ENCODE measurements at regions not wholly inside any gene's neighbourhood (a gene's known extent, or its start where the extent isn't known, plus 50 kb on each side); places are given as distances from the start of the nearest gene placed in this dataset.

GRCh38 chr2:111689174-111689573, 194.8 kb downstream of the ANAPC1 start:
- CTCF ChIA-PET: no interaction called here
- DNase-seq (no peak), ATAC-seq (replicated peaks in 1 of 4) (no peak)
- no peak overlapping the region for H3K27ac ChIP-seq (ENCODE audit: low read length)
- no peaks in the 10 kb centered on the region for H3K36me3 ChIP-seq (ENCODE audit: control insufficient read depth in 2 of 2, extremely low read depth in 1 of 2, insufficient read depth in 1 of 2, low read length in 1 of 2)
- H3K27me3 Mint-ChIP-seq: peaks cover 0 to 3% of the 10 kb centered on the region in 2 donors
- H3K9me3 ChIP-seq: no peaks in the 10 kb centered on the region
- H3K4me3 ChIP-seq (ENCODE audit: control insufficient read depth in 1 of 2, extremely low read depth in 1 of 2, low read length in 1 of 2): no peak overlapping the region
- H3K27me3 ChIP-seq (replicated peaks in 1 of 2; ENCODE audit: control insufficient read depth in 2 of 2, extremely low read depth in 1 of 2, insufficient read depth in 2 of 2, low read length in 1 of 2): no peaks in the 10 kb centered on the region
- no peak overlapping the region for H3K4me3 Mint-ChIP-seq
- H3K4me1 Mint-ChIP-seq: no peaks in the 10 kb centered on the region
- POLR2A ChIA-PET: no interaction called here
- no peaks in the 10 kb centered on the region for H3K9me3 Mint-ChIP-seq
- H3K36me3 Mint-ChIP-seq: no peaks in the 10 kb centered on the region
- H3K4me1 ChIP-seq (ENCODE audit: control insufficient read depth in 1 of 2, extremely low read depth in 1 of 2, insufficient read depth in 2 of 2, low read length in 2 of 2): no peaks in the 10 kb centered on the region
- H3K27ac Mint-ChIP-seq: no peak overlapping the region

GRCh38 chr2:111689941-111690340, 194.1 kb downstream of the ANAPC1 start:
- Histone ChIP-seq H3K27me3 (replicated peaks in 1 of 2; ENCODE audit: control insufficient read depth in 2 of 2, extremely low read depth in 1 of 2, insufficient read depth in 2 of 2, low read length in 1 of 2) (no peaks in the 10 kb centered on the region), H3K36me3 (ENCODE audit: control insufficient read depth in 2 of 2, extremely low read depth in 1 of 2, insufficient read depth in 1 of 2, low read length in 1 of 2) (no peaks in the 10 kb centered on the region), H3K4me1 (ENCODE audit: control insufficient read depth in 1 of 2, extremely low read depth in 1 of 2, insufficient read depth in 2 of 2, low read length in 2 of 2) (no peaks in the 10 kb centered on the region), H3K27ac (ENCODE audit: low read length) (no peak overlapping the region), H3K4me3 (ENCODE audit: control insufficient read depth in 1 of 2, extremely low read depth in 1 of 2, low read length in 1 of 2) (no peak overlapping the region), H3K9me3 (no peaks in the 10 kb centered on the region)
- ChIA-PET CTCF (no interaction called here), POLR2A (no interaction called here)
- DNase-seq: no peak
- H3K4me1 Mint-ChIP-seq: no peaks in the 10 kb centered on the region
- H3K27ac Mint-ChIP-seq: no peak overlapping the region
- no peak overlapping the region for H3K4me3 Mint-ChIP-seq
- no CpG with 5 or more reads among the region's 5 CpGs for WGBS (ENCODE audit: insufficient coverage)
- no peaks in the 10 kb centered on the region for H3K36me3 Mint-ChIP-seq
- H3K27me3 Mint-ChIP-seq: peaks cover 0 to 3% of the 10 kb centered on the region in 2 donors
- no peaks in the 10 kb centered on the region for H3K9me3 Mint-ChIP-seq
- ATAC-seq (replicated peaks in 1 of 4): no peak

- Histone ChIP-seq H3K27ac (ENCODE audit: low read length) (no peak overlapping the region), H3K27me3 (replicated peaks in 1 of 2; ENCODE audit: control insufficient read depth in 2 of 2, extremely low read depth in 1 of 2, insufficient read depth in 2 of 2, low read length in 1 of 2) (no peaks in the 10 kb centered on the region), H3K9me3 (no peaks in the 10 kb centered on the region), H3K4me1 (ENCODE audit: control insufficient read depth in 1 of 2, extremely low read depth in 1 of 2, insufficient read depth in 2 of 2, low read length in 2 of 2) (no peaks in the 10 kb centered on the region), H3K36me3 (ENCODE audit: control insufficient read depth in 2 of 2, extremely low read depth in 1 of 2, insufficient read depth in 1 of 2, low read length in 1 of 2) (no peaks in the 10 kb centered on the region), H3K4me3 (ENCODE audit: control insufficient read depth in 1 of 2, extremely low read depth in 1 of 2, low read length in 1 of 2) (no peak overlapping the region)
- Mint-ChIP-seq H3K4me3 (no peak overlapping the region), H3K27me3 (peaks cover 1 to 3% of the 10 kb centered on the region in 2 donors), H3K4me1 (no peaks in the 10 kb centered on the region), H3K27ac (no peak overlapping the region), H3K36me3 (no peaks in the 10 kb centered on the region), H3K9me3 (no peaks in the 10 kb centered on the region)
- DNase-seq: no peak
- ChIA-PET CTCF (interaction anchor here in 1 of 2 donors (1.0 kb wide), 1 partner anchor 10 kb away, joined by 5 read pairs; no protein-coding TSS in a partner anchor), POLR2A (interaction anchor here in 1 of 2 donors (1.4 kb wide), 1 partner anchor 8 kb away, joined by 4 read pairs; no protein-coding TSS in a partner anchor)
- ATAC-seq (replicated peaks in 1 of 4): no peak
- WGBS (ENCODE audit: insufficient coverage): 95% methylated on average over 3 of the region's 5 CpGs
Observed at GRCh38 chr2:111691164-111691875, 192.7 kb downstream of the ANAPC1 start.

- Histone ChIP-seq H3K27me3 (replicated peaks in 1 of 2; ENCODE audit: control insufficient read depth in 2 of 2, extremely low read depth in 1 of 2, insufficient read depth in 2 of 2, low read length in 1 of 2) (no peaks in the 10 kb centered on the region), H3K4me1 (ENCODE audit: control insufficient read depth in 1 of 2, extremely low read depth in 1 of 2, insufficient read depth in 2 of 2, low read length in 2 of 2) (no peaks in the 10 kb centered on the region), H3K27ac (ENCODE audit: low read length) (no peak overlapping the region), H3K9me3 (no peaks in the 10 kb centered on the region), H3K36me3 (ENCODE audit: control insufficient read depth in 2 of 2, extremely low read depth in 1 of 2, insufficient read depth in 1 of 2, low read length in 1 of 2) (no peaks in the 10 kb centered on the region), H3K4me3 (ENCODE audit: control insufficient read depth in 1 of 2, extremely low read depth in 1 of 2, low read length in 1 of 2) (no peak overlapping the region)
- no peak for ATAC-seq (replicated peaks in 1 of 4)
- DNase-seq: no peak
- CTCF ChIA-PET: interaction anchor here (0.9 to 1.0 kb wide), 2 partner anchors 9 to 10 kb away, joined by 5 read pairs; no protein-coding TSS in a partner anchor
- no peak overlapping the region for H3K27ac Mint-ChIP-seq
- POLR2A ChIA-PET: interaction anchor here in 1 of 2 donors (1.4 kb wide), 1 partner anchor 9 kb away, joined by 4 read pairs; no protein-coding TSS in a partner anchor
- no peak overlapping the region for H3K4me3 Mint-ChIP-seq
- H3K4me1 Mint-ChIP-seq: no peaks in the 10 kb centered on the region
- peaks cover 1 to 3% of the 10 kb centered on the region in 2 donors for H3K27me3 Mint-ChIP-seq
- no peaks in the 10 kb centered on the region for H3K36me3 Mint-ChIP-seq
- no peaks in the 10 kb centered on the region for H3K9me3 Mint-ChIP-seq
- no CpG with 5 or more reads among the region's 2 CpGs for WGBS (ENCODE audit: insufficient coverage)
Observed at GRCh38 chr2:111692311-111692710, 191.7 kb downstream of the ANAPC1 start.

- Histone ChIP-seq H3K4me3 (ENCODE audit: control insufficient read depth in 1 of 2, extremely low read depth in 1 of 2, low read length in 1 of 2) (no peak overlapping the region), H3K27ac (ENCODE audit: low read length) (no peak overlapping the region), H3K9me3 (no peaks in the 10 kb centered on the region), H3K27me3 (replicated peaks in 1 of 2; ENCODE audit: control insufficient read depth in 2 of 2, extremely low read depth in 1 of 2, insufficient read depth in 2 of 2, low read length in 1 of 2) (no peaks in the 10 kb centered on the region), H3K4me1 (ENCODE audit: control insufficient read depth in 1 of 2, extremely low read depth in 1 of 2, insufficient read depth in 2 of 2, low read length in 2 of 2) (peaks cover 0 to 8% of the 10 kb centered on the region in 2 experiments), H3K36me3 (ENCODE audit: control insufficient read depth in 2 of 2, extremely low read depth in 1 of 2, insufficient read depth in 1 of 2, low read length in 1 of 2) (no peaks in the 10 kb centered on the region)
- Mint-ChIP-seq H3K4me3 (no peak overlapping the region), H3K27me3 (peaks cover 1 to 3% of the 10 kb centered on the region in 2 donors), H3K27ac (no peak overlapping the region), H3K4me1 (peaks cover 9 to 17% (median 12%) of the 10 kb centered on the region in 3 donors), H3K36me3 (no peaks in the 10 kb centered on the region), H3K9me3 (no peaks in the 10 kb centered on the region)
- WGBS (ENCODE audit: insufficient coverage): 80% methylated on average over 1 of the region's 3 CpGs
- ChIA-PET CTCF (no interaction called here), POLR2A (no interaction called here)
- no peak for ATAC-seq (replicated peaks in 1 of 4)
- no peak for DNase-seq
Observed at GRCh38 chr2:111694700-111695101, 189.3 kb downstream of the ANAPC1 start.

GRCh38 chr2:111695441-111696007, 188.5 kb downstream of the ANAPC1 start:
- no peaks in the 10 kb centered on the region for H3K9me3 Mint-ChIP-seq
- CTCF ChIA-PET: no interaction called here
- peaks cover 1 to 3% of the 10 kb centered on the region in 2 donors for H3K27me3 Mint-ChIP-seq
- Histone ChIP-seq H3K4me3 (ENCODE audit: control insufficient read depth in 1 of 2, extremely low read depth in 1 of 2, low read length in 1 of 2) (no peak overlapping the region), H3K36me3 (ENCODE audit: control insufficient read depth in 2 of 2, extremely low read depth in 1 of 2, insufficient read depth in 1 of 2, low read length in 1 of 2) (no peaks in the 10 kb centered on the region), H3K9me3 (no peaks in the 10 kb centered on the region), H3K27ac (ENCODE audit: low read length) (no peak overlapping the region), H3K4me1 (ENCODE audit: control insufficient read depth in 1 of 2, extremely low read depth in 1 of 2, insufficient read depth in 2 of 2, low read length in 2 of 2) (peaks cover 0 to 8% of the 10 kb centered on the region in 2 experiments), H3K27me3 (replicated peaks in 1 of 2; ENCODE audit: control insufficient read depth in 2 of 2, extremely low read depth in 1 of 2, insufficient read depth in 2 of 2, low read length in 1 of 2) (peaks cover 0 to 1% of the 10 kb centered on the region in 2 experiments)
- ATAC-seq (replicated peaks in 1 of 4) (no peak), DNase-seq (no peak)
- POLR2A ChIA-PET: no interaction called here
- H3K4me3 Mint-ChIP-seq: no peak overlapping the region
- WGBS (ENCODE audit: insufficient coverage): 90% methylated on average over 5 of the region's 8 CpGs
- no peak overlapping the region for H3K27ac Mint-ChIP-seq
- no peaks in the 10 kb centered on the region for H3K36me3 Mint-ChIP-seq
- H3K4me1 Mint-ChIP-seq: peaks cover 9 to 17% (median 12%) of the 10 kb centered on the region in 3 donors

Measured in T-cell (primary cell).